CD4-positive, alpha-beta T cell treated with Interleukin-17A for 1 hour (primary cell): ENCODE measurements at regions not wholly inside any gene's neighbourhood (a gene's known extent, or its start where the extent isn't known, plus 50 kb on each side); places are given as distances from the start of the nearest gene placed in this dataset.

Experiments
- DNase-seq: peaks from one replicate; pipeline ENCODE4 v3.0.0-alpha.2; 2020

- no peak for DNase-seq
These were observed 1731.5 kb upstream of the FLRT2 start for GRCh38 chr14:83798421-83798820.

- no peak for DNase-seq
These were observed 1730.7 kb upstream of the FLRT2 start for GRCh38 chr14:83799233-83799632.

GRCh38 chr14:83814896-83815295 lies 1715.0 kb upstream of the FLRT2 start:
- no peak for DNase-seq

- DNase-seq: no peak
These were observed 1713.2 kb upstream of the FLRT2 start for GRCh38 chr14:83816761-83817160.

GRCh38 chr14:83825843-83826242 lies 1704.1 kb upstream of the FLRT2 start:
- DNase-seq: no peak

- no peak for DNase-seq
These were observed 1703.1 kb upstream of the FLRT2 start for GRCh38 chr14:83826838-83827237.

- DNase-seq: no peak
These were observed 1702.6 kb upstream of the FLRT2 start for GRCh38 chr14:83827383-83827782.

- no peak for DNase-seq
These were observed 1701.5 kb upstream of the FLRT2 start for GRCh38 chr14:83828406-83828805.

- no peak for DNase-seq
These were observed 1699.6 kb upstream of the FLRT2 start for GRCh38 chr14:83830316-83830715.

GRCh38 chr14:83838226-83838625 lies 1691.7 kb upstream of the FLRT2 start:
- DNase-seq: no peak

GRCh38 chr14:83842547-83842946 lies 1687.4 kb upstream of the FLRT2 start:
- no peak for DNase-seq

- no peak for DNase-seq
These were observed 1682.8 kb upstream of the FLRT2 start for GRCh38 chr14:83847102-83847501.

GRCh38 chr14:83850092-83850491 lies 1679.9 kb upstream of the FLRT2 start:
- DNase-seq: no peak

GRCh38 chr14:83856334-83856733 lies 1673.6 kb upstream of the FLRT2 start:
- no peak for DNase-seq

GRCh38 chr14:83860631-83861155 lies 1669.3 kb upstream of the FLRT2 start:
- no peak for DNase-seq

- DNase-seq: no peak
These were observed 1666.7 kb upstream of the FLRT2 start for GRCh38 chr14:83863042-83863774.

- DNase-seq: no peak
These were observed 1665.8 kb upstream of the FLRT2 start for GRCh38 chr14:83864106-83864505.

GRCh38 chr14:83867566-83868225 lies 1662.2 kb upstream of the FLRT2 start:
- DNase-seq: no peak

- DNase-seq: no peak
These were observed 1659.2 kb upstream of the FLRT2 start for GRCh38 chr14:83870546-83871270.

- DNase-seq: no peak
These were observed 1656.3 kb upstream of the FLRT2 start for GRCh38 chr14:83873669-83874068.

GRCh38 chr14:83874662-83875061 lies 1655.3 kb upstream of the FLRT2 start:
- no peak for DNase-seq

- no peak for DNase-seq
These were observed 1646.2 kb upstream of the FLRT2 start for GRCh38 chr14:83883732-83884131.

- DNase-seq: no peak
These were observed 1644.1 kb upstream of the FLRT2 start for GRCh38 chr14:83885837-83886293.

GRCh38 chr14:83887866-83888265 lies 1642.1 kb upstream of the FLRT2 start:
- DNase-seq: no peak
